Hematopoietic multipotent progenitor cell treated with erythropoietin and hydrocortisone succinate and interleukin-3 and kit ligand, for 17 days (in vitro differentiated cells): ENCODE measurements at regions not wholly inside any gene's neighbourhood (a gene's known extent, or its start where the extent isn't known, plus 50 kb on each side); places are given as distances from the start of the nearest gene placed in this dataset.

Experiments
- DNase-seq: peaks from one replicate; pipeline ENCODE4 v3.0.0-alpha.2; 2015; ENCODE audit warnings: low spot score

GRCh38 chr2:144280009-144280408 is 239.9 kb downstream of the ZEB2 start:
- DNase-seq = no peak

GRCh38 chr2:144279165-144279564 is 240.8 kb downstream of the ZEB2 start:
- no peak for DNase-seq

DNA sequence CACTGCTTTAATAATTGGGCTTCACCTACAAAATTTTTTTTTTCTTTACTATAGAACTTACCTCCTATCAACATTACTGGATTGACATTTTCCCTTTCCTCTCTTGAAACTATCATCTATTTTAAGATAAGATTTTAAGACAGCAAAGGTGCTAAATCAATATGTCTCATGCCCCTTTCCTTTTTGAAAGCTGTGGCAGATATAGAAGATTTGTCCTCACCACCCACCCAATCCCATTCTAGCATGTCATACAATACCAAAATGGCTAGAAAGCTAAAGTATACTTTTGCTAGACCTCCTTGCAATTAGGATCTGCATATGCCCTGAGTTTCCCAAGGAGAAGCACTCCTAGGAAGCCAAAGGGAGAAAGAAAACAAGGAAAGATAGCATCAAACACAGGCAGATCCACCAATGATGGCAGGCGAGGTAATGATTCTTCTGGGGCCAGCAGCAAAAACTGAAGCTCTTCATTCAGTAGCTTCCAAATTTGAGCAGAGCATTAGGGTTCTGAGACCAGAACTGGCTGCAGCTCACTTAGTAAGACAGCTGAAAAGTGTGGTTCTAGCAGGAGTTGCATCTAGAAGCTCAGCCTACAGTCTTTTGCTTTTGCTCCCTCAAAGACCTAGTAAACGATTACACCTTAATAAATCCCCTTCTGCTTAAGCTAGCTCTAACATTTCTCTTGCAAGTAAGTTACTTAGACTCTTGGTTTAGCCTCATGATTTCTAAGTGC is 242.1 kb downstream of the ZEB2 start:
- no peak for DNase-seq

- DNase-seq = no peak
Observed at GRCh38 chr2:144275340-144275739, 244.6 kb downstream of the ZEB2 start.

- DNase-seq = no peak
Observed at GRCh38 chr2:144274131-144274530, 245.8 kb downstream of the ZEB2 start.

GRCh38 chr2:144270951-144271350 is 249.0 kb downstream of the ZEB2 start:
- no peak for DNase-seq

- no peak for DNase-seq
Observed at GRCh38 chr2:144268036-144268678, 251.8 kb downstream of the ZEB2 start.

GRCh38 chr2:144267239-144267638 is 252.7 kb downstream of the ZEB2 start:
- DNase-seq = no peak

DNA sequence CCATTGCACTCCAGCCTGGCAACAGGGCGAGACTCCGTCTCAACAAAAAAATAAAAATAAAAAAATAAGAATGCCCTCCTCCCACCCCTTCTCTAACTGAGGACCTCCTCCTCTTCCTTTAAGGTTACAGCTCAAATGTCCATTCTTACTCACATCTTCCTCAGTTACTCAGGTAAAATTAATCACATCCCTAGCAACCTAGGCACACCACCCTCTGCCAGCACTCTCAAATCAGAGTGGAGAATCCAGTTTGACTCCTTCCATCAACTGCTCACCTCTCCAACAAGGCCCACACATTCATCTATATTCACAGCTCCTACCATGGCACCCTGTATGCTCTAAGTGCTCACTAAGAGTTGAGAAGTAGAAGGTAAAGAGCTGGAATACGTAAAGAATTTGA is 254.3 kb downstream of the ZEB2 start:
- no peak for DNase-seq

GRCh38 chr2:144261966-144262365 is 258.0 kb downstream of the ZEB2 start:
- DNase-seq = no peak

DNA sequence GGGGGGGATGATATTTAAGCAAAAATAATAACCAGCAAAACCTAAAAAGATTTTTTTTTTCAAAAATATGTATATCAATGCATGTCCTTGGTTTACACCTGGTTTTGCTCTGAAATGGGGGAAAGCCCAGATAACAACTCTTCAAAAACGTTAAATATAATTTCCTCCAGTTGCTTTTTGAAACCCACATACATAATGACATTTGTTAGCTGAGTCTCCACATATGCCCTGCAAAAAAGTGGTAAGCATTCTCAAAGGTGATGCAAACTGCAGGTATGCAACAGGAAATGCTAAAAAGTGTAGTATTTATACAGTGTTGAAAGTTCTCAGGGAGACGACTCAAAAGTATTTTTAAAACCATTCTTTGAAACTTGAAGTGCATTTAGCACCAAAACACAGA is 258.6 kb downstream of the ZEB2 start:
- DNase-seq = no peak

- no peak for DNase-seq
Observed at GRCh38 chr2:144259332-144259731, 260.6 kb downstream of the ZEB2 start.

- no peak for DNase-seq
Observed at GRCh38 chr2:144258154-144258553, 261.8 kb downstream of the ZEB2 start.

- no peak for DNase-seq
Observed at GRCh38 chr2:144256996-144257707, 262.8 kb downstream of the ZEB2 start.

DNA sequence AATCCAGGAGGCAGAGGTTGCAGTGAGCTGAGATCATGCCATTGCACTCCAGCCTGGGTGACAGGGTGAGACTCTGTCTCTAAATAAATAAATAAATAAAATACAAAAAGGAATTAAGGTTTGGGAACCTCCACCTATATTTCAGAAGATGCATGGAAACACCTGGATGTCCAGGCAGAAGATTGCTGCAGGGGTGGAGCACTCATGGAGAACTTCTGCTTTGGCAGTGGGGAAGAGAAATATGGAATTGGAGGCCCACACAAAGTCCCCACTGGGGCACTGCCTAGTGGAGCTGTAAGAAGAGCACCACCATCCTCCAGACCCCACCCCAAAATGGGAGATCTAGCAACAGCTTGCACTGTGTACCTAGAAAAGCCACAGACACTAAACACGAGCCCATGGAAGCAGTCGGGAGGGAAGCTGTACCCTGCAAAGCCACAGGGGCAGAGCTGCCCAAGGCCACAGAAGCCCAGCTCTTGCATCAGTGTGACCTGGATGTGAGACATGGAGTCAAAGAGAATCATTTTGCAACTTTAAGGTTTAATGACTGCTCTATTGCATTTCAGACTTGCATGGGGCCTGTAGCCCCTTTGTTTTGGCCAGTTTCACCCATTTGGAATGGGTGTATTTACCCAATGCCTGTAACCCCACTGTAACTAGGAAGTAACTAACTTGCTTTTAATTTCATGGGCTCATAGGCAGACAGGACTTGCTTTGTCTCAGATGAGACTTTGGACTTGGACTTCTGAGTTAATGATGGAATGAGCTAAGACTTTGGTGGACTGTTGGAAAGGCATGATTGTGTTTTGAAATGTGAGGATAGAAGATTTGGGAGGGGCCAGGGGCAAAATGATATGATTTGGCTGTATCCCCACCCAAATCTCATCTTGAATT is 265.3 kb downstream of the ZEB2 start:
- no peak for DNase-seq

- no peak for DNase-seq
Observed at GRCh38 chr2:144253743-144254142, 266.2 kb downstream of the ZEB2 start.

DNA sequence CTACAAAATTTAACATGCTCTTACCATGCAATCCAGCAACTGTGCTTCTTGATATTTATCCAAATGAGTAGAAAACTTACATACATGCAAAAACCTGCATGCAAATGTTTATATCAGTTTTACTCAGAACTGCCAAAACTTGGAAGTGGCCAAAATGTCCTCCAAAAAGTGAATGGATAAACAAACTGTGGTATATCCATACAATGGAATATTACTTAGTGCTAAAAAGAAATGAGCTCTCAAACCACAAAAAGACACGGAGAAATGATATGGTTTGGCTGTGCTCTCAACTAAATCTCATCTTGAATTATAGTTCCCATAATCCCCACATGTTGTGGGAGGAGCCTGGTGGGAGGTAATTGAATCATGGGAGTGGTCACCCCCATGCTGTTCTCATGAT is 267.2 kb downstream of the ZEB2 start:
- DNase-seq = no peak

DNA sequence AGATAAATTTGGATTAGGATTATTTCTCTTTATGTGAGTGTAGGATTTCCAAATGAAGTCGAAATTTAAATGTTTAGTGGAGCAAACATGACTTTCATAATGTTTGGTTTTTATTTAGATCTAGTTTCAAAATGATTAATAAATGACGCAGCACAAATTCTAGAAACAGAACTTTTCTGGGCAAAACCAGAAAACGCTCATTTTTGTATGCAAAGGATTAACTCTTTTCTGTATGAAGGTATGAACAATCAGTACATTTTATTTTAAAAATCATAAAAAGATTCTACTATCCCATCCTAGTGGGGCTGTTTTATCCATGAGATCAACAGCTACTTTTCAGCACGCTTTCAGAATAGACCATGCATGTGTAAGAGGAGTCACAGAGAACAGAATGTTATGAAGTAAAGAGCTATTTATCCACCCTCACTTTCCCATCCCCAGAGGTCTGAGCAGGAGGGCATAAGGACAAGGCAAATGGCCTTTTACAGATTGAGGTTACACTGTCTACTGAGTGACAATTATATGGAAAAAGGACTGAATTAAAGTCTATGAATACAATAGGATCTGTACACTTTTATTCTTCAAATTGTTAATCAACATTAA is 270.8 kb downstream of the ZEB2 start:
- DNase-seq = no peak

GRCh38 chr2:144248350-144249034 is 271.4 kb downstream of the ZEB2 start:
- DNase-seq = no peak

DNA sequence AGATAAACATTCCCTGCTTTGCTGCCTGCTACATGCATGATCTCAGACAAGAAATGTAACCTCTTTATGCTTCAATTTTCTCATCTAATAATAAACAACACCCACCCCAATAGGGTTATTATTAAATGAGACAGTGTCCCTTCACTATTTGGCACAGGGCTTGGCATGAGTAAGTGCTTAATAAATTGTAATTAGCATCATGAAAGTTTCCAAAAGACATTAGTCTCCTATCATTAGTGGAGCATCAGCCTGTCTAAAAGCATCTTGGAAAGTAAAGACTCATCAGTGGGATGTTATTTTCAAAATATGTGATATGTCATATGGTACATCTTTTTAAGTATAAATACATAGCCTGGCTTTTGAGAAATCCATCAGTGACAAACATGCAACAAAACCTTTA is 275.0 kb downstream of the ZEB2 start:
- DNase-seq = no peak

GRCh38 chr2:144242311-144242710 is 277.6 kb downstream of the ZEB2 start:
- no peak for DNase-seq
